Heart left ventricle (tissue), 16 donors: ENCODE measurements at regions not wholly inside any gene's neighbourhood (a gene's known extent, or its start where the extent isn't known, plus 50 kb on each side); places are given as distances from the start of the nearest gene placed in this dataset.

Source experiments
- ATAC-seq, 4 donors: fragments of 200-7000 bp; cut with Tn5 transposase; one replicate each; pipeline ENCODE4 v1.9.1; 2020 to 2022; ENCODE audit warnings: moderate library complexity in 4 of 4, mild to moderate bottlenecking in 3 of 4, moderate number of reproducible peaks in 1 of 4
- DNase-seq, 5 donors: peaks; one replicate each; pipeline ENCODE4 v3.0.0-alpha.2; 2020
- H3K27ac ChIP-seq, 12 donors: fragments of 200-600 bp; sonication (generic) in 4 of 12; one replicate each; pipeline versions ENCODE4 v1.5.0 to v1.8.0; 2016 to 2022; ENCODE audit warnings: mild to moderate bottlenecking in 2 of 12
- H3K27me3 ChIP-seq, 9 donors: fragments of 200-600 bp; sonication (generic) in 2 of 9; one replicate each; pipeline versions ENCODE4 v1.5.1 to v1.8.0; 2016 to 2022; ENCODE audit warnings: mild to moderate bottlenecking in 3 of 9
- H3K36me3 ChIP-seq, 9 donors: fragments of 200-600 bp; sonication (generic) in 2 of 9; one replicate each; pipeline versions ENCODE4 v1.5.0 to v1.8.0; 2018 to 2022; ENCODE audit warnings: mild to moderate bottlenecking in 2 of 9
- H3K4me1 ChIP-seq, 12 donors: fragments of 200-600 bp; sonication (generic) in 4 of 12; one replicate each; pipeline versions ENCODE4 v1.5.0 to v1.8.0; 2016 to 2022; ENCODE audit warnings: mild to moderate bottlenecking in 3 of 12
- H3K4me3 ChIP-seq, 12 donors: fragments of 200-600 bp; sonication (generic) in 4 of 12; one replicate each; pipeline versions ENCODE4 v1.5.0 to v1.8.0; 2017 to 2022; ENCODE audit warnings: mild to moderate bottlenecking in 9 of 12, moderate library complexity in 4 of 12
- H3K9me3 ChIP-seq, 12 donors: fragments of 200-600 bp; sonication (generic) in 4 of 12; one replicate each; pipeline versions ENCODE4 v1.5.0 to v1.8.0; 2016 to 2022; ENCODE audit warnings: mild to moderate bottlenecking in 1 of 12
- POLR2A ChIP-seq, 2 donors: fragments of 450-650 bp; IDR thresholded peaks; one replicate each; pipeline ENCODE4 v1.6.1; 2017; ENCODE audit warnings: antibody characterized with exemption in 2 of 2, mild to moderate bottlenecking in 2 of 2, moderate library complexity in 2 of 2
- WGBS, 4 donors: extraction: QIAGEN DNeasy Blood & Tissue Kit in 2 of 4; methylation state at CpG; one replicate each; pipeline versions ENCODE4 v1.1.5 to v1.1.7; 2013 to 2018; 5-methylcytosine and 5-hydroxymethylcytosine counted together
- intact Hi-C, 10 donors: fragments of 100-400 bp; cut with DNase I; formaldehyde crosslinking; loops; one replicate each; pipeline versions ENCODE4 v1.11.1 to v1.14.2; 2022
- TF ChIP-seq, protein P1 (sequence below), 12 donors: fragments of 200-600 bp; sonication (generic) in 4 of 12; IDR thresholded peaks; one replicate each; pipeline versions ENCODE4 v1.5.0 to v1.8.0; 2018 to 2022; ENCODE audit warnings: antibody characterized with exemption in 12 of 12, mild to moderate bottlenecking in 5 of 12
- donor health status: ischemic (EF 13 %, LVEDD 7.1; RV severe dilation, severe dysfunction).
- donor health status: healthy with polysubstance abuse.
- donor health status: DM: no; HTN: yes; CAD: no.
- donor health status: DM: no; HTN: no; CAD: no.
- donor health status: ischemic (EF 25% LVEDD 6.9; RV normal size, moderate dysfunction).
- donor health status: ischemic (EF 25% LVEDD 5.7; RV mildly dilated, moderate dysfunction).
- donor health status: healthy.
- donor health status: DM: yes; HTN: yes; CAD: no.
- donor health status: ischemic (EF 35%, LVEDD 5.7; RV mildly dilated, moderate dysfunction).
- donor health status: nonischemic (EF 11% LVEDD 7.7; RV severe dilation, severe dysfunction).
- donor health status: DM: yes; HTN: yes; CAD: no.
- donor health status: PGD.
- donor health status: ischemic (EF 29% LVEDD 5.4; RV normal size, mild dysfunction).
- donor health status: nonischemic (EF 23%, LVEDD 6.1; RV moderate dilation, normal function).

GRCh38 chr1:98391175-98391574, 270.3 kb upstream of the SNX7 start:
- no peak for TF ChIP-seq POLR2A (IDR thresholded peaks at IDR 0.05)
- TF ChIP-seq, protein P1, sequence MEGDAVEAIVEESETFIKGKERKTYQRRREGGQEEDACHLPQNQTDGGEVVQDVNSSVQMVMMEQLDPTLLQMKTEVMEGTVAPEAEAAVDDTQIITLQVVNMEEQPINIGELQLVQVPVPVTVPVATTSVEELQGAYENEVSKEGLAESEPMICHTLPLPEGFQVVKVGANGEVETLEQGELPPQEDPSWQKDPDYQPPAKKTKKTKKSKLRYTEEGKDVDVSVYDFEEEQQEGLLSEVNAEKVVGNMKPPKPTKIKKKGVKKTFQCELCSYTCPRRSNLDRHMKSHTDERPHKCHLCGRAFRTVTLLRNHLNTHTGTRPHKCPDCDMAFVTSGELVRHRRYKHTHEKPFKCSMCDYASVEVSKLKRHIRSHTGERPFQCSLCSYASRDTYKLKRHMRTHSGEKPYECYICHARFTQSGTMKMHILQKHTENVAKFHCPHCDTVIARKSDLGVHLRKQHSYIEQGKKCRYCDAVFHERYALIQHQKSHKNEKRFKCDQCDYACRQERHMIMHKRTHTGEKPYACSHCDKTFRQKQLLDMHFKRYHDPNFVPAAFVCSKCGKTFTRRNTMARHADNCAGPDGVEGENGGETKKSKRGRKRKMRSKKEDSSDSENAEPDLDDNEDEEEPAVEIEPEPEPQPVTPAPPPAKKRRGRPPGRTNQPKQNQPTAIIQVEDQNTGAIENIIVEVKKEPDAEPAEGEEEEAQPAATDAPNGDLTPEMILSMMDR (IDR thresholded peaks at IDR 0.05) = no peak
- no peaks in the 10 kb centered on the region for H3K36me3 ChIP-seq
- intact Hi-C loops = no loop called here
- ATAC-seq = no peak
- H3K27ac ChIP-seq = no peak overlapping the region
- H3K9me3 ChIP-seq = no peaks in the 10 kb centered on the region
- peaks cover 0 to 25% (median 0%) of the 10 kb centered on the region in 12 donors for H3K4me1 ChIP-seq
- no peak for DNase-seq
- WGBS, 4 donors = 75 to 87% (median 83%) methylated on average over 1 of the region's 1 CpG
- no peaks in the 10 kb centered on the region for H3K27me3 ChIP-seq
- no peak overlapping the region for H3K4me3 ChIP-seq

GRCh38 chr1:98389809-98390208, 271.7 kb upstream of the SNX7 start:
- peaks cover 0 to 30% (median 0%) of the 10 kb centered on the region in 12 donors for H3K4me1 ChIP-seq
- no peaks in the 10 kb centered on the region for H3K36me3 ChIP-seq
- H3K27me3 ChIP-seq = no peaks in the 10 kb centered on the region
- no peak overlapping the region for H3K4me3 ChIP-seq
- ATAC-seq = peak in 1 of 4 donors; percentile 56
- TF ChIP-seq POLR2A (IDR thresholded peaks at IDR 0.05) = no peak
- TF ChIP-seq, protein P1 (IDR thresholded peaks at IDR 0.05) = no peak
- intact Hi-C loops = no loop called here
- H3K27ac ChIP-seq = no peak overlapping the region
- no peaks in the 10 kb centered on the region for H3K9me3 ChIP-seq
- no peak for DNase-seq

DNA sequence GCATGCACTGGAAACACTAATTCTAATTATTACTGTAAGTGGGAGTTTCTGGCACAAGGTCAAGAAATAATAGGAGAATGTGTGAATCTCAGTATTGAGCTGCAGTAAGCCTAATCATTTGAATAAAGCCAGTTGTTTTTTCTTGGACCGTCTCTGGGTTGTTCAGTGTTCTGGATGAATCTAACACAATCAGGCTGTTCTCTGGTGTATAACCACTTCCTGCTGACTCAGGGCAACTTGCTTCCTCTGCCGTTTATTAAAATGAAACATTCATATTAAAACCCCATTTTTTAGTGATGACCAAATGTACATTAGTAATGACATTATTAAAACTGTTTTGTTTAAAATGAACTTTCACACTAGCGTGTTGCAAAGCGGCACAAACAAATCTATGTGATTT, 273.1 kb upstream of the SNX7 start:
- peak; percentile 58 to 79 (median 76) for ATAC-seq

GRCh38 chr1:98387701-98388100, 273.8 kb upstream of the SNX7 start:
- no peak overlapping the region for H3K4me3 ChIP-seq
- H3K27me3 ChIP-seq = no peaks in the 10 kb centered on the region
- TF ChIP-seq, protein P1 (IDR thresholded peaks at IDR 0.05) = no peak
- TF ChIP-seq POLR2A (IDR thresholded peaks at IDR 0.05) = no peak
- no peaks in the 10 kb centered on the region for H3K9me3 ChIP-seq
- H3K4me1 ChIP-seq = peaks cover 0 to 30% (median 0%) of the 10 kb centered on the region in 12 donors
- ATAC-seq (no peak), DNase-seq (no peak)
- intact Hi-C loops = no loop called here
- peak overlapping the region in 2 of 12 donors; percentile 9 to 87 for H3K27ac ChIP-seq
- no peaks in the 10 kb centered on the region for H3K36me3 ChIP-seq
- 82 to 91% (median 86%) methylated on average over 4 of the region's 4 CpGs for WGBS, 4 donors

More for the DNA sequence above, 273.1 kb upstream of the SNX7 start:
- H3K4me3 ChIP-seq = no peak overlapping the region
- H3K9me3 ChIP-seq = no peaks in the 10 kb centered on the region
- peaks cover 0 to 30% (median 0%) of the 10 kb centered on the region in 12 donors for H3K4me1 ChIP-seq
- TF ChIP-seq, protein P1 (IDR thresholded peaks at IDR 0.05) = no peak
- no peak for TF ChIP-seq POLR2A (IDR thresholded peaks at IDR 0.05)
- peak in 1 of 5 donors; percentile 9 for DNase-seq
- intact Hi-C loops = no loop called here
- 42 to 54% (median 45%) methylated on average over 4 of the region's 4 CpGs for WGBS, 4 donors
- peak overlapping the region in 2 of 12 donors; percentile 9 to 87 for H3K27ac ChIP-seq
- no peaks in the 10 kb centered on the region for H3K27me3 ChIP-seq
- H3K36me3 ChIP-seq = no peaks in the 10 kb centered on the region
